A549 (cell line): ENCODE measurements at regions not wholly inside any gene's neighbourhood (a gene's known extent, or its start where the extent isn't known, plus 50 kb on each side); places are given as distances from the start of the nearest gene placed in this dataset.

Experiments used
- ATAC-seq, 2 experiments: fragments of 200-7000 bp in 1 of 2; fragments of >200 bp in 1 of 2; cut with Nextera tagmentation in 1 of 2; cut with Tn5 transposase in 1 of 2; 3 replicates each; pipeline versions ENCODE4 v1.8.0 to v1.9.1; 2018 to 2020; ENCODE audit warnings: mild to moderate bottlenecking in 1 of 2, moderate library complexity in 1 of 2
- CTCF ChIA-PET: fragments of 300-600 bp; sonication (Branson Sonifier 250); formaldehyde crosslinking; extraction: SDS; loops from one replicate; lab custom pipeline; 2021; ENCODE audit warnings: antibody characterized with exemption, inconsistent platforms; lab: Yijun Ruan, JAX
- POLR2A ChIA-PET: fragments of 350-600 bp; formaldehyde crosslinking; extraction: SDS; loops from one replicate; lab custom pipeline; 2021; ENCODE audit warnings: antibody characterized with exemption, inconsistent platforms; lab: Yijun Ruan, JAX
- DNase-seq, 2 experiments: peaks; one replicate each; pipeline versions ENCODE4 v3.0.0 to v3.0.0-alpha.2; 2011 to 2016; ENCODE audit warnings: low read depth in 1 of 2, low spot score in 1 of 2
- FAIRE-seq: peaks from 2 replicates; lab custom pipeline; 2011; peaks lifted over from hg19 to GRCh38; lab: Jason Lieb, UNC
- H3K27ac ChIP-seq, 2 experiments: fragments of >200 bp; sonication (Bioruptor Twin); formaldehyde crosslinking; 3 replicates each; pipeline ENCODE4 v1.5.1; 2016 to 2017
- H3K4me1 ChIP-seq: fragments of >200 bp; sonication (Bioruptor Twin); formaldehyde crosslinking; 3 replicates; pipeline ENCODE4 v1.6.1; 2016
- H3K4me2 ChIP-seq: fragments of >200 bp; sonication (Bioruptor Twin); formaldehyde crosslinking; 3 replicates; pipeline ENCODE4 v1.6.1; 2016
- H3K4me3 ChIP-seq: fragments of >200 bp; sonication (Bioruptor Twin); formaldehyde crosslinking; 3 replicates; pipeline ENCODE4 v1.5.1; 2016
- H3K9me3 ChIP-seq: fragments of >200 bp; sonication (Bioruptor Twin); formaldehyde crosslinking; 3 replicates; pipeline ENCODE4 v1.6.1; 2016
- ATOH8 ChIP-seq: fragments of 250-450 bp; sonication (Bioruptor Pico); IDR thresholded peaks from 2 replicates; pipeline ENCODE4 v1.5.0; 2020; ENCODE audit warnings: low read depth, mild to moderate bottlenecking, moderate library complexity
- CEBPB ChIP-seq, 2 experiments: fragments of >200 bp in 1 of 2; sonication (Bioruptor Twin) in 1 of 2; formaldehyde crosslinking in 1 of 2; IDR thresholded peaks; 2 replicates each; pipeline ENCODE4 v1.6.1; 2012 to 2016
- CHD2 ChIP-seq: fragments of 150-350 bp; IDR thresholded peaks from 2 replicates; pipeline ENCODE4 v1.6.1; 2014; ENCODE audit warnings: low read length; ENCODE audit not compliant: partially characterized antibody
- CHD4 ChIP-seq: fragments of 200-600 bp; sonication (generic); IDR thresholded peaks from 2 replicates; pipeline ENCODE4 v1.6.1; 2016; ENCODE audit warnings: antibody characterized with exemption, mild to moderate bottlenecking, borderline replicate concordance
- CTCF ChIP-seq: fragments of >200 bp; sonication (Bioruptor Twin); formaldehyde crosslinking; IDR thresholded peaks from 3 replicates; pipeline ENCODE4 v1.5.1; 2016
- EP300 ChIP-seq, 2 experiments: fragments of >200 bp; sonication (Bioruptor Twin); formaldehyde crosslinking; IDR thresholded peaks; 2 replicates in 1 of 2; 3 replicates in 1 of 2; pipeline ENCODE4 v1.6.1; 2016 to 2017
- ESRRA ChIP-seq: fragments of 150-350 bp; IDR thresholded peaks from 2 replicates; pipeline ENCODE4 v1.6.1; 2014; ENCODE audit warnings: mild to moderate bottlenecking, low read length, borderline replicate concordance
- FOSB ChIP-seq: fragments of 250-450 bp; sonication (Bioruptor Pico); IDR thresholded peaks from 2 replicates; pipeline ENCODE4 v1.5.0; 2020; ENCODE audit warnings: mild to moderate bottlenecking, moderate library complexity
- HEYL ChIP-seq: fragments of 250-450 bp; sonication (Bioruptor Pico); IDR thresholded peaks from 2 replicates; pipeline ENCODE4 v1.8.0; 2021; ENCODE audit warnings: mild to moderate bottlenecking, moderate library complexity
- HOXA7 ChIP-seq: fragments of 250-450 bp; sonication (Bioruptor Pico); IDR thresholded peaks from 2 replicates; pipeline ENCODE4 v1.5.0; 2020; ENCODE audit warnings: mild to moderate bottlenecking, moderate library complexity
- HOXB13 ChIP-seq: fragments of 250-450 bp; sonication (Bioruptor Pico); IDR thresholded peaks from 2 replicates; pipeline ENCODE4 v1.5.0; 2020; ENCODE audit warnings: low read depth, mild to moderate bottlenecking, moderate library complexity
- JUN ChIP-seq, 2 experiments: fragments of >200 bp; sonication (Bioruptor Twin); formaldehyde crosslinking; IDR thresholded peaks; 2 replicates in 1 of 2; 3 replicates in 1 of 2; pipeline ENCODE4 v1.6.1; 2016 to 2017
- KDM1A ChIP-seq: fragments of 200-600 bp; sonication (generic); IDR thresholded peaks from 2 replicates; pipeline ENCODE4 v1.6.1; 2016; ENCODE audit warnings: low read depth, mild to moderate bottlenecking
- MAFK ChIP-seq: fragments of 450-650 bp; IDR thresholded peaks from 2 replicates; pipeline ENCODE4 v1.6.1; 2014; ENCODE audit not compliant: partially characterized antibody
- MAX ChIP-seq: IDR thresholded peaks from 2 replicates; pipeline ENCODE4 v1.6.1; 2012
- NFE2L2 ChIP-seq: fragments of 150-350 bp; conservative IDR thresholded peaks from 2 replicates; pipeline ENCODE4 v1.6.1; 2014; ENCODE audit warnings: low read length
- POLR2A ChIP-seq: IDR thresholded peaks from 2 replicates; pipeline ENCODE4 v1.6.1; 2012; ENCODE audit warnings: mild to moderate bottlenecking, low read length
- RAD21 ChIP-seq, 2 experiments: fragments of >200 bp in 1 of 2; sonication (Bioruptor Twin) in 1 of 2; formaldehyde crosslinking in 1 of 2; IDR thresholded peaks in 1 of 2; conservative IDR thresholded peaks in 1 of 2; 2 replicates in 1 of 2; 3 replicates in 1 of 2; pipeline ENCODE4 v1.6.1; 2012 to 2018; ENCODE audit warnings: inconsistent platforms in 1 of 2
- REST ChIP-seq: fragments of 200-600 bp; sonication (generic); IDR thresholded peaks from 2 replicates; pipeline ENCODE4 v1.6.1; 2016; ENCODE audit warnings: antibody characterized with exemption, mild to moderate bottlenecking, moderate library complexity
- RFX5 ChIP-seq: fragments of 450-650 bp; IDR thresholded peaks from 2 replicates; pipeline ENCODE4 v1.7.1; 2014; ENCODE audit warnings: antibody characterized with exemption, mild to moderate bottlenecking, moderate library complexity
- RNF2 ChIP-seq: fragments of 200-600 bp; sonication (generic); IDR thresholded peaks from 2 replicates; pipeline ENCODE4 v1.6.1; 2016; ENCODE audit warnings: low read depth, mild to moderate bottlenecking, antibody characterized with exemption, moderate library complexity, borderline replicate concordance
- SREBF2 ChIP-seq: fragments of 450-650 bp; IDR thresholded peaks from 2 replicates; pipeline ENCODE4 v1.6.1; 2014; ENCODE audit warnings: mild to moderate bottlenecking, moderate library complexity
- WGBS: methylation state at CpG from one replicate; pipeline ENCODE4 v1.1.6; 2017; ENCODE audit errors: missing lambda C conversion rate; 5-methylcytosine and 5-hydroxymethylcytosine counted together

GRCh38 chr16:64238571-64238970, 883.3 kb downstream of the CDH11 start (continued):
- TF ChIP-seq REST (no peak), HEYL (CRISPR knock-in tag) (no peak), JUN (IDR thresholded peaks at IDR 0.05) (no peak), HOXA7 (CRISPR knock-in tag) (no peak)
- TF ChIP-seq, all 56 proteins: peak for 0

GRCh38 chr16:64236316-64236715, 885.5 kb downstream of the CDH11 start:
- Histone ChIP-seq H3K4me3 (no peak overlapping the region), H3K4me2 (no peak overlapping the region), H3K27ac (no peak overlapping the region)
- CTCF ChIA-PET, result no interaction called here
- no peak for ATAC-seq
- no peak for TF ChIP-seq EP300 (IDR thresholded peaks at IDR 0.05)
- no peak for TF ChIP-seq CEBPB (IDR thresholded peaks at IDR 0.05)
- no peak for TF ChIP-seq CTCF
- no peak for TF ChIP-seq MAX
- TF ChIP-seq NFE2L2, result no peak
- TF ChIP-seq ATOH8 (CRISPR knock-in tag), result no peak
- no peak for TF ChIP-seq RNF2
- TF ChIP-seq FOSB (CRISPR knock-in tag), result no peak
- no peak for TF ChIP-seq SREBF2
- TF ChIP-seq HOXB13 (CRISPR knock-in tag), result no peak
- no peak for TF ChIP-seq CHD4
- TF ChIP-seq HEYL (CRISPR knock-in tag), result no peak
- TF ChIP-seq KDM1A, result no peak
- TF ChIP-seq POLR2A, result no peak
- TF ChIP-seq, all 56 proteins: peak for 0
- Histone ChIP-seq H3K4me1 (no peaks in the 10 kb centered on the region), H3K9me3 (no peaks in the 10 kb centered on the region)
- DNase-seq (no peak), FAIRE-seq (no peak)
- POLR2A ChIA-PET, result no interaction called here
- WGBS, result 13% methylated on average over 3 of the region's 3 CpGs

GRCh38 chr16:64234200-64234599, 887.7 kb downstream of the CDH11 start:
- no peaks in the 10 kb centered on the region for H3K9me3 ChIP-seq
- no peak overlapping the region for H3K4me3 ChIP-seq
- no peak for FAIRE-seq
- no peaks in the 10 kb centered on the region for H3K4me1 ChIP-seq
- TF ChIP-seq SREBF2, result no peak
- TF ChIP-seq CHD2, result no peak
- no peak for TF ChIP-seq EP300 (IDR thresholded peaks at IDR 0.05)
- TF ChIP-seq CEBPB (IDR thresholded peaks at IDR 0.05), result no peak
- TF ChIP-seq MAFK, result no peak
- TF ChIP-seq RAD21 (conservative IDR thresholded peaks at IDR 0.05 in 1 of 2, IDR thresholded peaks at IDR 0.05 in 1 of 2), result no peak
- no peak for TF ChIP-seq RFX5
- TF ChIP-seq CHD4, result no peak
- TF ChIP-seq ESRRA, result no peak
- 0% methylated on average over 3 of the region's 3 CpGs for WGBS
- CTCF ChIA-PET, result no interaction called here
- POLR2A ChIA-PET, result no interaction called here
- H3K27ac ChIP-seq, result no peak overlapping the region
- DNase-seq, result no peak
- no peak for ATAC-seq
- no peak overlapping the region for H3K4me2 ChIP-seq
